ENCODE measurements at regions not wholly inside any gene's neighbourhood (a gene's known extent, or its start where the extent isn't known, plus 50 kb on each side); places are given as distances from the start of the nearest gene placed in this dataset.

- intact Hi-C loops (cut with DNase I): no loop called here
- Histone ChIP-seq H3K9ac (ENCODE audit: low read depth in 2 of 2, low read length in 2 of 2) (no peak overlapping the region), H3K27me3 (no peaks in the 10 kb centered on the region), H3K4me1 (no peaks in the 10 kb centered on the region), H3K27ac (no peak overlapping the region), H3K4me3 (no peak overlapping the region), H3K36me3 (no peaks in the 10 kb centered on the region), H3K9me3 (no peaks in the 10 kb centered on the region)
- no peak for TF ChIP-seq CTCF (IDR thresholded peaks at IDR 0.05)
- DNase-seq: no peak
Observed at GRCh38 chr5:98993512-98993911, 64.7 kb upstream of the CHD1 start.

- Histone ChIP-seq H3K9ac (ENCODE audit: low read depth in 2 of 2, low read length in 2 of 2) (no peak overlapping the region), H3K27ac (no peak overlapping the region), H3K36me3 (no peaks in the 10 kb centered on the region), H3K4me1 (no peaks in the 10 kb centered on the region), H3K9me3 (no peaks in the 10 kb centered on the region), H3K27me3 (no peaks in the 10 kb centered on the region), H3K4me3 (no peak overlapping the region)
- intact Hi-C loops (cut with DNase I): no loop called here
- no peak for TF ChIP-seq CTCF (IDR thresholded peaks at IDR 0.05)
- no peak for DNase-seq
Observed at GRCh38 chr5:98992552-98992951, 63.7 kb upstream of the CHD1 start.

GRCh38 chr5:98989727-98990126 lies 60.9 kb upstream of the CHD1 start:
- Histone ChIP-seq H3K27ac (no peak overlapping the region), H3K36me3 (no peaks in the 10 kb centered on the region), H3K27me3 (no peaks in the 10 kb centered on the region), H3K4me3 (no peak overlapping the region), H3K9me3 (no peaks in the 10 kb centered on the region), H3K4me1 (no peaks in the 10 kb centered on the region), H3K9ac (ENCODE audit: low read depth in 2 of 2, low read length in 2 of 2) (no peak overlapping the region)
- DNase-seq: no peak
- intact Hi-C loops (cut with DNase I): no loop called here
- no peak for TF ChIP-seq CTCF (IDR thresholded peaks at IDR 0.05)

- no peak for DNase-seq
- intact Hi-C loops (cut with DNase I): no loop called here
- Histone ChIP-seq H3K4me3 (no peak overlapping the region), H3K27ac (no peak overlapping the region), H3K9ac (ENCODE audit: low read depth in 2 of 2, low read length in 2 of 2) (no peak overlapping the region), H3K27me3 (no peaks in the 10 kb centered on the region), H3K36me3 (no peaks in the 10 kb centered on the region), H3K4me1 (no peaks in the 10 kb centered on the region), H3K9me3 (no peaks in the 10 kb centered on the region)
- no peak for TF ChIP-seq CTCF (IDR thresholded peaks at IDR 0.05)
Observed at GRCh38 chr5:98986587-98986986, 57.8 kb upstream of the CHD1 start.

- Histone ChIP-seq H3K9ac (ENCODE audit: low read depth in 2 of 2, low read length in 2 of 2) (no peak overlapping the region), H3K9me3 (no peaks in the 10 kb centered on the region), H3K27me3 (no peaks in the 10 kb centered on the region), H3K27ac (no peak overlapping the region), H3K4me3 (no peak overlapping the region), H3K4me1 (no peaks in the 10 kb centered on the region), H3K36me3 (no peaks in the 10 kb centered on the region)
- no peak for DNase-seq
- TF ChIP-seq CTCF (IDR thresholded peaks at IDR 0.05): no peak
- intact Hi-C loops (cut with DNase I): no loop called here
Observed at GRCh38 chr5:98982880-98983279, 54.1 kb upstream of the CHD1 start.
